GM19351 (cell line): ENCODE measurements at regions not wholly inside any gene's neighbourhood (a gene's known extent, or its start where the extent isn't known, plus 50 kb on each side); places are given as distances from the start of the nearest gene placed in this dataset.

Experiments used
- ATAC-seq: cut with Tn5 transposase; IDR thresholded peaks from one replicate; pipeline ENCODE4 v1.9.1; 2021; ENCODE audit warnings: mild to moderate bottlenecking, moderate library complexity; ENCODE audit not compliant: unreplicated experiment

DNA sequence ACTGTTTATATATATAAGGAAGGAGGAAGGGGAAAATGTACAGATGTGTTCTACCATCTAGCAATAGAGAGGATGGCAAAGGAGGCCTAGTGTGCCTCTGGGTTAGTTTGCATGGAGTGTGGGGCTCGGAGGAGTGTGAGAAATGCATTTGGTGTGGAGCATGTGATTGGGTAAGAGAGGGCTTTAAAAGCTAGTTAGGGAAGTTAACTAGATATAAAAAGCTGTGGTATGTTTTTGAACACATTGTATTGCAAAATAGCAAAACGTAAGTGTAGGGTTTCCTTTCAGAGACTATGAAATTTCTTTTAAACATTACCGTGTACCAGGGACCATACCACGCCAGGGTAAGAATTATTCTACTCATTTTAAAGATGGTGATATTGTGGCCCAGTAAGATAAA, 53.3 kb upstream of the STXBP6 start:
- ATAC-seq, result no peak

DNA sequence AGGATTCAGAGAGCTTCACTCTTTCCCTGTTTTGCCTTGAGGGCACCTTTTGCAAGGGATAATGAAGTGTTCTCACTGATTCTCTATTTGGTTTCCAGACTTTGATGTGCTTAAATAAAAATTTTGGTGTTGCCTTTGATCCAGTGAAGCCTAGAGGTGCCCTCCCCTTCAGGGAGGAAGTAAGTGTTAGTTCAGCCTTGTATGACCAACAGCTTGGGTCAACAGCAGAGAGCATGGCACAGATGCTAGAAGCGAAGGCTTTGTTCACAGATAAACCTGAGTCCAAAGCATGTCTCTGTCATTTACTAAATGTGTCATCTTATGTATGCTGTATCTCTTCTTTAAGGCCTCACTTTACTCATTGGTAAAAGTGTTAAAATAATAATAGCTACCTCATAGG, 52.8 kb upstream of the STXBP6 start:
- ATAC-seq, result no peak

DNA sequence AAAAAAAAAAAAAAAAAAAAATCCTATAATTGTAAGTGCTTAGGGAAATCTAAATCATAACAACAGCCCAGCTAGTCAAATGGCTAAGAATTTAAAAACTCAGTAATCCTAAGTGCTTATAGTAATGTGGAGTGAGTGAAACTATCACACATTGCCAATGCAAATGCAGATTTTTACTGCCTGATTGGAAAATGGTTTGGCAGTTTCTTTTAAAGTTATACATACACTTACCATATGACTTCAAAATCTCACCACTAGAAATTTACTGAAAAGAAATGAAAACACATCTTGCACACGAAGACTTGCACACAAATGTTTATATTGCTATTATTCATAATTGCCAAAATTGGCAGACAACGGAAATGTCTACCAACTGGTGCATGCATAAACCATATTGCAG, 51.3 kb upstream of the STXBP6 start:
- ATAC-seq, result no peak
